Coronary artery (tissue), 2 donors: ENCODE measurements at regions not wholly inside any gene's neighbourhood (a gene's known extent, or its start where the extent isn't known, plus 50 kb on each side); places are given as distances from the start of the nearest gene placed in this dataset.

Experiments
- DNase-seq: peaks from one replicate; pipeline ENCODE4 v3.0.0-alpha.2; 2017; ENCODE audit warnings: low spot score
- H3K27ac ChIP-seq, 2 donors: fragments of 200-600 bp; sonication (generic); one replicate each; pipeline ENCODE4 v1.5.1; 2016 to 2019
- H3K4me3 ChIP-seq: fragments of 200-600 bp; sonication (generic); 2 replicates; pipeline ENCODE4 v1.5.1; 2016; ENCODE audit warnings: mild to moderate bottlenecking, moderate library complexity
- CTCF ChIP-seq: fragments of 200-600 bp; sonication (generic); IDR thresholded peaks from one replicate; pipeline ENCODE4 v1.5.1; 2019; ENCODE audit warnings: antibody characterized with exemption

GRCh38 chr4:171588764-171589163, 224.4 kb upstream of the GALNTL6 start:
- no peak overlapping the region for H3K4me3 ChIP-seq
- no peak for TF ChIP-seq CTCF
- DNase-seq = no peak
- H3K27ac ChIP-seq = no peak overlapping the region

GRCh38 chr4:171588051-171588545, 225.1 kb upstream of the GALNTL6 start:
- DNase-seq = no peak
- H3K27ac ChIP-seq = no peak overlapping the region
- no peak overlapping the region for H3K4me3 ChIP-seq
- no peak for TF ChIP-seq CTCF

GRCh38 chr4:171583790-171584189, 229.4 kb upstream of the GALNTL6 start:
- TF ChIP-seq CTCF = no peak
- Histone ChIP-seq H3K4me3 (no peak overlapping the region), H3K27ac (no peak overlapping the region)
- DNase-seq = no peak

GRCh38 chr4:171582961-171583581, 230.1 kb upstream of the GALNTL6 start:
- Histone ChIP-seq H3K4me3 (no peak overlapping the region), H3K27ac (no peak overlapping the region)
- DNase-seq = no peak
- no peak for TF ChIP-seq CTCF

GRCh38 chr4:171573181-171573580, 240.0 kb upstream of the GALNTL6 start:
- Histone ChIP-seq H3K27ac (no peak overlapping the region), H3K4me3 (no peak overlapping the region)
- no peak for TF ChIP-seq CTCF
- DNase-seq = no peak

GRCh38 chr4:171565130-171565788, 247.9 kb upstream of the GALNTL6 start:
- no peak for TF ChIP-seq CTCF
- H3K4me3 ChIP-seq = no peak overlapping the region
- no peak for DNase-seq

GRCh38 chr4:171561419-171561818, 251.8 kb upstream of the GALNTL6 start:
- no peak overlapping the region for H3K27ac ChIP-seq
- H3K4me3 ChIP-seq = no peak overlapping the region
- no peak for TF ChIP-seq CTCF
- DNase-seq = no peak

More at GRCh38 chr4:171565130-171565788, 247.9 kb upstream of the GALNTL6 start:
- H3K27ac ChIP-seq = no peak overlapping the region
